ENCODE measurements at regions not wholly inside any gene's neighbourhood (a gene's known extent, or its start where the extent isn't known, plus 50 kb on each side); places are given as distances from the start of the nearest gene placed in this dataset.

GRCh38 chr2:118613737-118614136 lies 233.7 kb downstream of the EN1 start (continued):
- no peak for TF ChIP-seq ZNF184 (CRISPR knock-in tag; IDR thresholded peaks at IDR 0.05)
- no peak for TF ChIP-seq ETV1 (tag; conservative IDR thresholded peaks at IDR 0.05; ENCODE audit: low read depth)
- TF ChIP-seq TEAD4 (IDR thresholded peaks at IDR 0.05; ENCODE audit: low read length), result no peak
- no peak for TF ChIP-seq TEAD4 (CRISPR knock-in tag; IDR thresholded peaks at IDR 0.05; ENCODE audit: borderline replicate concordance)
- no peak for TF ChIP-seq ZFP30 (CRISPR knock-in tag; IDR thresholded peaks at IDR 0.05; ENCODE audit: borderline replicate concordance)

DNA sequence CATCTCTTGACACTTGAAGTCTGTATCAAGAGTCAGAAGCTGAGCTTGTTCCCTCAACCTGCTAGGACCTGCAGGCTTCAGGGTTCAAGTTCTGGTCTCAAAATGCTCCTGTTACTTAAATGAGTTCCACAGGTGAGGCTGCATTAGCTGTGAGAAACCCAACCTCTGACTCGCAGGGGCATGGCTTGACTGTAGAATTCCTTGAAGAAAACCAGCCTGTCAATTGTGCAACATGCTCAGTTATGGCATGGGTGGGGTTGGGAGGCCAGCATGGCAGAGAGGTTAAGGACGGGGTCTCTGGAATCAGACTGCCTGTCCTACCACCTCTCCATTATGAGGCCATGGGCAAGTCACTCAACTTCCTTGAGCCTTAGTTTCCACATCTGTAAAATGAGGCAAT lies 235.8 kb downstream of the EN1 start:
- ChIA-PET CTCF (ENCODE audit: low intra/inter-chr PET ratio) (no interaction called here), POLR2A (no interaction called here)
- no peak overlapping the region for H2AFZ ChIP-seq (ENCODE audit: low read depth, low read length)
- no peaks in the 10 kb centered on the region for H3K9me1 ChIP-seq (ENCODE audit: control insufficient read depth, insufficient read depth, low read length)
- no peak overlapping the region for H3K27ac ChIP-seq (ENCODE audit: extremely low read depth, low read depth, low read length)
- H3K79me2 ChIP-seq (ENCODE audit: control insufficient read depth, insufficient read depth, low read length), result no peaks in the 10 kb centered on the region
- H4K20me1 ChIP-seq (replicated peaks; ENCODE audit: control insufficient read depth, insufficient read depth, low read length), result no peaks in the 10 kb centered on the region
- DNase-seq (ENCODE audit: extremely low read depth in 1 of 4, low spot score in 3 of 4) (no peak), FAIRE-seq (no peak), ATAC-seq (no peak)
- peaks cover 11 to 41% of the 10 kb centered on the region in 2 experiments; a peak in 3 of 5 replicates for H3K27me3 ChIP-seq (ENCODE audit: control insufficient read depth in 2 of 2, insufficient read depth in 2 of 2, low read length in 2 of 2)
- H3K4me2 ChIP-seq (ENCODE audit: insufficient read depth, low read length), result no peak overlapping the region
- no peaks in the 10 kb centered on the region for H3K9me3 ChIP-seq (replicated peaks; ENCODE audit: control insufficient read depth, insufficient read depth, low read depth, low read length)
- no peak overlapping the region for H3K4me3 ChIP-seq
- no peaks in the 10 kb centered on the region for H3K36me3 ChIP-seq (ENCODE audit: control insufficient read depth, insufficient read depth, low read length)
- WGBS (ENCODE audit: insufficient coverage, low coverage, missing lambda C conversion rate), result 10% methylated on average over 2 of the region's 2 CpGs
- no peak overlapping the region for H3K9ac ChIP-seq (ENCODE audit: insufficient read depth in 1 of 2, low read depth in 2 of 2, low read length in 2 of 2)
- BruUV-seq (replicated peaks), result no TSS peak
- H3K4me1 ChIP-seq (replicated peaks in 1 of 2; ENCODE audit: control insufficient read depth in 2 of 2, insufficient read depth in 2 of 2, low read length in 2 of 2), result no peaks in the 10 kb centered on the region
- in situ Hi-C loops (cut with MboI) (no loop called here), intact Hi-C loops (cut with micrococcal nuclease) (no loop called here)
- TF ChIP-seq ZNF23 (CRISPR knock-in tag; IDR thresholded peaks at IDR 0.05) (no peak), MBD2 (IDR thresholded peaks at IDR 0.05; ENCODE audit: borderline replicate concordance, low read depth) (no peak), SOX6 (IDR thresholded peaks at IDR 0.05) (no peak), PHB (CRISPR knock-in tag; IDR thresholded peaks at IDR 0.05) (no peak), ZNF224 (CRISPR knock-in tag; IDR thresholded peaks at IDR 0.05) (no peak), SIRT6 (IDR thresholded peaks at IDR 0.05; ENCODE audit: low read depth, low read length) (no peak), BRF1 (IDR thresholded peaks at IDR 0.05; ENCODE audit: borderline replicate concordance, extremely low read depth, insufficient read length) (no peak)
- TF ChIP-seq, protein P1, sequence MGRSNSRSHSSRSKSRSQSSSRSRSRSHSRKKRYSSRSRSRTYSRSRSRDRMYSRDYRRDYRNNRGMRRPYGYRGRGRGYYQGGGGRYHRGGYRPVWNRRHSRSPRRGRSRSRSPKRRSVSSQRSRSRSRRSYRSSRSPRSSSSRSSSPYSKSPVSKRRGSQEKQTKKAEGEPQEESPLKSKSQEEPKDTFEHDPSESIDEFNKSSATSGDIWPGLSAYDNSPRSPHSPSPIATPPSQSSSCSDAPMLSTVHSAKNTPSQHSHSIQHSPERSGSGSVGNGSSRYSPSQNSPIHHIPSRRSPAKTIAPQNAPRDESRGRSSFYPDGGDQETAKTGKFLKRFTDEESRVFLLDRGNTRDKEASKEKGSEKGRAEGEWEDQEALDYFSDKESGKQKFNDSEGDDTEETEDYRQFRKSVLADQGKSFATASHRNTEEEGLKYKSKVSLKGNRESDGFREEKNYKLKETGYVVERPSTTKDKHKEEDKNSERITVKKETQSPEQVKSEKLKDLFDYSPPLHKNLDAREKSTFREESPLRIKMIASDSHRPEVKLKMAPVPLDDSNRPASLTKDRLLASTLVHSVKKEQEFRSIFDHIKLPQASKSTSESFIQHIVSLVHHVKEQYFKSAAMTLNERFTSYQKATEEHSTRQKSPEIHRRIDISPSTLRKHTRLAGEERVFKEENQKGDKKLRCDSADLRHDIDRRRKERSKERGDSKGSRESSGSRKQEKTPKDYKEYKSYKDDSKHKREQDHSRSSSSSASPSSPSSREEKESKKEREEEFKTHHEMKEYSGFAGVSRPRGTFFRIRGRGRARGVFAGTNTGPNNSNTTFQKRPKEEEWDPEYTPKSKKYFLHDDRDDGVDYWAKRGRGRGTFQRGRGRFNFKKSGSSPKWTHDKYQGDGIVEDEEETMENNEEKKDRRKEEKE (IDR thresholded peaks at IDR 0.05; ENCODE audit: borderline replicate concordance in 1 of 2, control insufficient read depth in 1 of 2, low read depth in 2 of 2, low read length in 1 of 2), result no peak
- TF ChIP-seq, protein P2, sequence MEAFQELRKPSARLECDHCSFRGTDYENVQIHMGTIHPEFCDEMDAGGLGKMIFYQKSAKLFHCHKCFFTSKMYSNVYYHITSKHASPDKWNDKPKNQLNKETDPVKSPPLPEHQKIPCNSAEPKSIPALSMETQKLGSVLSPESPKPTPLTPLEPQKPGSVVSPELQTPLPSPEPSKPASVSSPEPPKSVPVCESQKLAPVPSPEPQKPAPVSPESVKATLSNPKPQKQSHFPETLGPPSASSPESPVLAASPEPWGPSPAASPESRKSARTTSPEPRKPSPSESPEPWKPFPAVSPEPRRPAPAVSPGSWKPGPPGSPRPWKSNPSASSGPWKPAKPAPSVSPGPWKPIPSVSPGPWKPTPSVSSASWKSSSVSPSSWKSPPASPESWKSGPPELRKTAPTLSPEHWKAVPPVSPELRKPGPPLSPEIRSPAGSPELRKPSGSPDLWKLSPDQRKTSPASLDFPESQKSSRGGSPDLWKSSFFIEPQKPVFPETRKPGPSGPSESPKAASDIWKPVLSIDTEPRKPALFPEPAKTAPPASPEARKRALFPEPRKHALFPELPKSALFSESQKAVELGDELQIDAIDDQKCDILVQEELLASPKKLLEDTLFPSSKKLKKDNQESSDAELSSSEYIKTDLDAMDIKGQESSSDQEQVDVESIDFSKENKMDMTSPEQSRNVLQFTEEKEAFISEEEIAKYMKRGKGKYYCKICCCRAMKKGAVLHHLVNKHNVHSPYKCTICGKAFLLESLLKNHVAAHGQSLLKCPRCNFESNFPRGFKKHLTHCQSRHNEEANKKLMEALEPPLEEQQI (IDR thresholded peaks at IDR 0.05), result no peak

Measured in K562 (cell line).